ENCODE measurements at regions not wholly inside any gene's neighbourhood (a gene's known extent, or its start where the extent isn't known, plus 50 kb on each side); places are given as distances from the start of the nearest gene placed in this dataset.

- TF ChIP-seq CTCF (IDR thresholded peaks at IDR 0.05; ENCODE audit: unreplicated experiment) = no peak
- peaks cover 2% of the 10 kb centered on the region for H3K27me3 Mint-ChIP-seq (ENCODE audit: unreplicated experiment)
- H3K4me3 Mint-ChIP-seq (ENCODE audit: unreplicated experiment) = no peak overlapping the region
- DNase-seq (ENCODE audit: low spot score) = no peak
- H3K9me3 Mint-ChIP-seq (ENCODE audit: unreplicated experiment) = peaks cover 10% of the 10 kb centered on the region
- no peak overlapping the region for H3K27ac Mint-ChIP-seq (ENCODE audit: unreplicated experiment)
- H3K4me1 Mint-ChIP-seq (ENCODE audit: unreplicated experiment) = peaks cover 5% of the 10 kb centered on the region
- H3K36me3 Mint-ChIP-seq (ENCODE audit: low read depth, unreplicated experiment) = no peaks in the 10 kb centered on the region
These were observed 269.7 kb upstream of the ZNF521 start for GRCh38 chr18:25621682-25622081.

- H3K4me1 Mint-ChIP-seq (ENCODE audit: unreplicated experiment) = peaks cover 5% of the 10 kb centered on the region
These were observed 269.2 kb upstream of the ZNF521 start for GRCh38 chr18:25621144-25621543.

GRCh38 chr18:25614168-25614567, 262.2 kb upstream of the ZNF521 start:
- no peaks in the 10 kb centered on the region for H3K36me3 Mint-ChIP-seq (ENCODE audit: low read depth, unreplicated experiment)
- no peaks in the 10 kb centered on the region for H3K4me1 Mint-ChIP-seq (ENCODE audit: unreplicated experiment)
- DNase-seq (ENCODE audit: low spot score) = no peak
- H3K9me3 Mint-ChIP-seq (ENCODE audit: unreplicated experiment) = no peaks in the 10 kb centered on the region
- no peak overlapping the region for H3K4me3 Mint-ChIP-seq (ENCODE audit: unreplicated experiment)
- no peak overlapping the region for H3K27ac Mint-ChIP-seq (ENCODE audit: unreplicated experiment)
- TF ChIP-seq CTCF (IDR thresholded peaks at IDR 0.05; ENCODE audit: unreplicated experiment) = no peak
- H3K27me3 Mint-ChIP-seq (ENCODE audit: unreplicated experiment) = peaks cover 2% of the 10 kb centered on the region

More at GRCh38 chr18:25621144-25621543, 269.2 kb upstream of the ZNF521 start:
- no peaks in the 10 kb centered on the region for H3K36me3 Mint-ChIP-seq (ENCODE audit: low read depth, unreplicated experiment)
- DNase-seq (ENCODE audit: low spot score) = no peak
- H3K27me3 Mint-ChIP-seq (ENCODE audit: unreplicated experiment) = peaks cover 2% of the 10 kb centered on the region
- H3K9me3 Mint-ChIP-seq (ENCODE audit: unreplicated experiment) = peaks cover 8% of the 10 kb centered on the region
- H3K4me3 Mint-ChIP-seq (ENCODE audit: unreplicated experiment) = no peak overlapping the region
- TF ChIP-seq CTCF (IDR thresholded peaks at IDR 0.05; ENCODE audit: unreplicated experiment) = no peak
- no peak overlapping the region for H3K27ac Mint-ChIP-seq (ENCODE audit: unreplicated experiment)

GRCh38 chr18:25612466-25612865, 260.5 kb upstream of the ZNF521 start:
- Mint-ChIP-seq H3K4me3 (ENCODE audit: unreplicated experiment) (no peak overlapping the region), H3K4me1 (ENCODE audit: unreplicated experiment) (no peaks in the 10 kb centered on the region)

GRCh38 chr18:25608091-25608490, 256.1 kb upstream of the ZNF521 start:
- H3K4me3 Mint-ChIP-seq (ENCODE audit: unreplicated experiment) = no peak overlapping the region
- H3K27me3 Mint-ChIP-seq (ENCODE audit: unreplicated experiment) = peaks cover 5% of the 10 kb centered on the region
- no peak overlapping the region for H3K27ac Mint-ChIP-seq (ENCODE audit: unreplicated experiment)
- no peaks in the 10 kb centered on the region for H3K36me3 Mint-ChIP-seq (ENCODE audit: low read depth, unreplicated experiment)
- no peak for TF ChIP-seq CTCF (IDR thresholded peaks at IDR 0.05; ENCODE audit: unreplicated experiment)
- H3K4me1 Mint-ChIP-seq (ENCODE audit: unreplicated experiment) = no peaks in the 10 kb centered on the region
- no peak for DNase-seq (ENCODE audit: low spot score)
- no peaks in the 10 kb centered on the region for H3K9me3 Mint-ChIP-seq (ENCODE audit: unreplicated experiment)

More at GRCh38 chr18:25612466-25612865, 260.5 kb upstream of the ZNF521 start:
- H3K9me3 Mint-ChIP-seq (ENCODE audit: unreplicated experiment) = no peaks in the 10 kb centered on the region
- DNase-seq (ENCODE audit: low spot score) = no peak
- no peaks in the 10 kb centered on the region for H3K36me3 Mint-ChIP-seq (ENCODE audit: low read depth, unreplicated experiment)
- TF ChIP-seq CTCF (IDR thresholded peaks at IDR 0.05; ENCODE audit: unreplicated experiment) = no peak
- peaks cover 2% of the 10 kb centered on the region for H3K27me3 Mint-ChIP-seq (ENCODE audit: unreplicated experiment)
- no peak overlapping the region for H3K27ac Mint-ChIP-seq (ENCODE audit: unreplicated experiment)
